GM19240 (cell line): ENCODE measurements at regions not wholly inside any gene's neighbourhood (a gene's known extent, or its start where the extent isn't known, plus 50 kb on each side); places are given as distances from the start of the nearest gene placed in this dataset.

Experiments
- DNase-seq: peaks from one replicate; pipeline ENCODE4 v3.0.0; 2011; ENCODE audit warnings: low spot score; ENCODE audit not compliant: insufficient read length

DNA sequence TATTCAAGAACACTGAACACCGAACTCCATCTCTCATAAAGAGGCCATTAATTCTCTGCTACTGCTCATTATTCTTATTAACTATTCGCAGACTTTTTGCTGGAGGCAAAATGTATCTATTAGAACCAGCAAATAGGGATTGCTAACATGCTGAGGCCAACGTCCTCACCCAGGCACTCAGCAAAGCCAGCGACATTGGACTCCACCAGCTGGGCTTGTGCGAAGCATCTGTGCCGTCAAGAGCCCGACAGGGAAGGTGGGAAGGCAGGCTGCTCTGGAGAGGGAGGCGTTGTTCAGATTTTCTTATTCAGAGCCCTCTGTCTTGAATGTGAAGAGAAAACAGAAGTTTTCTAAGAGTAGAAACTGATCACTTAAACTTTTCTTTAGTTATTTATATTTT lies 615.6 kb upstream of the KIRREL3 start:
- DNase-seq = no peak

DNA sequence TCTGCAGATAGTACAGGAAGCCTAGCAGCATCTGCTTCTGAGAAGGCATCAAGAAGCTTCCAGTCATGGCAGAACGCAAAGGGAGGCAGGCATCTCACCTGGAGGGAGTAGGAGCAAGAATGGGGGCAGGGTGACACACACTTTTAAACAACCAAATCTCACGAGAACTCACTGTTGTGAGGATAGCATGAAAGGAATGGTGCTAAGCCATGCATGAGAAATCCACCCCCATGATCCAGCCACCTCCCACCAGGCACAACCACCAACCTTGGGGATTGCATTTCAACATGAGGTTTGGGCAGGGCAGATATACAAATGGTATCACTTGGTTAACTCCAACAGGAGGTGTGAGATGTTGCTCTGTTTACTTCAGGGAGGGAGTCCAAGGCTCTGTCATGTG lies 612.0 kb upstream of the KIRREL3 start:
- no peak for DNase-seq

DNA sequence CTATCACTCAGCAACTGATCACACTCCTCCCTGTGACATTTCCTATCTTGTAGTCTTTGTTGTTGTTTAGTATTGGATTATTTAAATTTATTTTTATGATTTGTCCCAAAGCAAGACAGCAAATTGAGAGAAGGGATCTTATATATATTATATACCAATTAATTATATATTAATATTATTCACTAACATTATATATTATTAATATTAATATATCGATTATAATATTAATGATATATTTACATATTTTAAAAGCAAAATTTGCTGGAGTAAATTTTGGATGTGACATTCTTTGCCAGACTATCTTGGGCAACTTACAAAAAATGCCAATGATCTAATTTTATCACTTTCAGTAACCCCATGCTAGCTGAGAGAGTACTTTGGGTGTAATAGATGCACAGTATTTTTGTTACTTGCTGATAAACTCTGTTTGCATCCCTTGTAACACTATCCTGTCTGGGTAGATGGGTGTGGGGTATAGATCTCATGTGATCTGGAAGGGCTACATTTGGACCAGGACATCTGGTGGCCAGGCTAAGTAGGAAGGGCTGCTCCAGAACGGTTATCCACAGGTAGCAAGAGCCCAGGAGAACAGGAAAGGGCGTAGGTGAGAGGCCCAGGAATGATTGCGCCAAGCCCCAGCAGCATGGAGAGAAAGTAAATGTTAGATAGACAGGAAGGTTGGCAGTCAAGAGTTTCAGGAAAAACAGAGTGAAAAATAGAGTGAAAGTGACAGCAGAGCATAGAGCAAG lies 608.6 kb upstream of the KIRREL3 start:
- no peak for DNase-seq

DNA sequence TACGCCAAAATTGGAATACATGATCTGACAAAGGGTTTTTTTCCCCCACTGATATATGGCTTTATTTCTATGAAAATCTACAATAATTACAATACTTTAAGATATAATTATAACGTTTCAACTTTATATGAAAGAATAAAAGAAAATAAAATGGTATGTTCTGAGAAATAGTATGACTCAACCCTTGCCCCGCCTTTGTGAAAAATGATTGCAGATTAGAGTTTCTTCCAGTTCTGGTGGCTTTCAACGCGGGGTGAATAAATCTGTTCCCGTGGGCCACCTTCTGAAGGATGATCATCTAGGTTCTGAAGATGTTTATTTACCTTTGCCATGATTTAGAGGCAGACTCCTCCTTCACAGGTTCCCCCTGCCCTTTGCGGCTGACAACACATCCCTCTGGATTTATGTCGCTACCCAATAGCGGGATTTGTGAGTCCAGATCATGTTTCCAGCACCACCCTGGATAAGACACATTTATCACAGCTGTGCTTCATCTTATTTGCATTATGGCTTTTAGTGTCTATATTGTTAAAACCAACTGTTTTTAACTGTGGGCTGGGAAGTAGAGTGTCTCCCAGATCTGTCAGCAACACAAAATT lies 607.0 kb upstream of the KIRREL3 start:
- DNase-seq = no peak

DNA sequence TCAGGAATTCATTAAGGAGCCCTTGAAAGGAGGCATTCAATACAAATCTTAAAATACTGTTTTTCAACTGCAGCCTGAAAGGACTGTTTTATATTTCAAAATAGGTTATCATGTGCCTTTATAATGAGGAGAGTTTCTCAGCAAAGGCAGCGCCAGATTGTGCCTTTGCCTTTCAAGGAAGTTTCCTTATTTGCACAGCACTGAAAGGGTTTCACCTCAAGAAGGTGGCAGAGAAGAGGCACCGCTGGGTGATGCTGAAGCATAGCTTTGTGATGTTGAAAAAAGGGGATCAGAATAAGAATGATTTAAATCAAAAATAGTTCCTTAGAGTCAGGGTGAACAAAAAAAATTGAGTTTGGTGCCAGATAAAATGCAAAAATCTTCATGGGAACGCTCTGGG lies 601.0 kb upstream of the KIRREL3 start:
- DNase-seq = no peak

DNA sequence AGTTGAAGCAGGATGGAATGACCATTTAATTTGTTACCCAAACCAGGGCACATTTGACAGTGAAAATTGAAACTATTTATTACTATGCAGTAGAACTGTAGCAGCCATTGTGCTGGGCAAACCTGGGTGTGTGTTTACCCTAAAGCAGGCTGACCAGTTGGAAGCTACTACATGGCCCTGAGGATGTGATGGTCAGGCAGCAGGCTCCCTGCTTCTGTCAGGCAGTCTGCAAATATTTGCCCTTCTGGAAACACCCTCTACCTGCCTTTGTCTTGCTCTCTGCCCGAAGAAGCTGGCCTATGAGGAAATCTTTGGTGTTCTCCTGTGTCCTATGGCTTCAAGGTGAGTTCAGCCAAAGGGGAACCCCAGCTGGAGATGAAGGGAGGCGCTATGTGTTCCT lies 600.1 kb upstream of the KIRREL3 start:
- DNase-seq = no peak

DNA sequence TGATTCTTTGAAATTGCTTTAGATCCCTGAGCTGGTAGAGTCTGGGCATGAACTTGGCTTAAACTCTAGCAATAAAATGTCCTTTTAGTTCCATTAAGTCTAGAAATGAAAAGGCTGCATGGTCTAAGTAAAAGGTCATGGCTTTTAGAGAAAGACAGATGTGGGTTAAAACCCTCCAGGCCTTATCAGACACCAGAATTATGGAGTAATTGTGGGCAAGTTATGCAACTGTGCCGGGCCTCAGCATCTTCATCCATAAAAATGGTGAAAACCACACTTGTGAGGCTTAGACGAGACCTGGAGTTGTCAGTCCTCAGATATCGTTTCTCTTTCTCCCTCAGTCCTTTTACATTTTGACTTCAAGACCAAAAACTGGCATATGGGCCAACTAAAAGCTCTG lies 597.9 kb upstream of the KIRREL3 start:
- no peak for DNase-seq

DNA sequence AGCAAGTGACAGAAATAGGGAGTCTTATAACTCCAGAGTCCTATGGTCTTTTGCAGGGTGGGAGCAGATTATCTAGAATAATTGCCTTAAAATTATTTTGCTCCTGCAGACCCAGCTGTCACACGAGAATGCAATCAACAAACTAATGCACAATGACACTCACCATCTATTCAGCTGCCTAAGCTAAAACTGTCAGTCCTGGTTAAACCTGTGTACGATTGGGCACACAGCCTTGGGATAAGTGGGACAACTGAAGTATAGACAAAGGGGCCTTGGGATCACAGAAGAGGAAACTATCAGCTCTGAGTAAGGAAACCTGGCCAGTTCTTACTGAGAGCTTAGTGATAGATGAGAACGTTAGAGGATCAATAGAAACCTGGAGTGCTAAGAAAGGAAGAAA lies 595.9 kb upstream of the KIRREL3 start:
- DNase-seq = no peak

DNA sequence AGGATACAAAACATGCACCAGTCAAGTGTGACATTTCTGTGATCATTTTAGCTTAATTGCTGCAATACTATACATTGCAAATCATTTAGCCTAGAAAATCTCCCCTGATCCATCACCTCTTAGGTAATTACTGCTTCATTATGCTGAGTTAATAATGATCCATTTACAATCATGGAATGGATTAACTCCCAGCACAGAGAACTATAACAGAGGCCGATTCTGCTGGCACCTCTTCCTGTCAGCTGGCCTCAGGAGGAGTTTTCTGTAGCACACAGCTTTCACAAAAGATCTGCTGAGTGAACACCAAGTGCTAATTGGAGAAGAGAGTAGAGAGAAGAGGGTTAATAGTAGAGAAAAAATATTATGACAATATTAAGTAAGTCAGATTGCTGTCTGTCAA lies 591.8 kb upstream of the KIRREL3 start:
- no peak for DNase-seq

DNA sequence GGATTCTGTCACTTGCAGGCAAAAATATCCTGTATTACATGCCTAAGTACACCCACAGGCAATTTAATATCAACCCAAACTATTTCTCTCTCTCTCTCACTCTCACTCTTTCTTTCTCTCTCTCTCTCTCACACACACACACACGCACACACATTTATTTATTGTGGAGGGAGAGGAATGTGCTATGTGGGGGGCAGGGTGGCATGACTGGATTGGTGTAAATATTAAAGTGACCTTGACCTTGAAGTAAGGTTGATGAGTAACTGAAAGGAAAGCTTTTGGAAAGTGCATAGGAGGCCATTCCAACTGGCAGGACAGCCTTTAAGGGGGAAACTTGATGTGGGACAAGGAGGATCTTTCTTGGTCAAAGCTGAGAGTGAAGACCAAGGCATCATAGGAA lies 589.7 kb upstream of the KIRREL3 start:
- no peak for DNase-seq

DNA sequence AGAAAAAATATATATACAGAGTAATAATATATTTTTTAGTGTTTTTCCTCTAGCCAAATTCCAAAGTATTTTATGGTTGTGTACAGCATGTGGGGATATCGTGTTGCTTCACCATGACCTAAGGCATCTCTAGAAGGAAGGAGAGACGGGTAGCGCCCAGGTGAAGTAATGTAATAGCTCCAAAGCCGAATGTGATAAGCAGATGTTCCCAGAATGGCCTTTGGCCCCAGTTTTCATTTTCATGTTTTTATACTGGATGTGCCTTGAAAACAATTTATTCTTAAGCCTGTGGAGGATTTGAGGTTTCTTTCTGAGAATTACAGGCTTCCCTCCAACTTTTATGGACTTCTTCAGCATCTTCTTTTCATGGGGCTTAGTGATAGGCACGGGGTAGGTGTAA lies 587.9 kb upstream of the KIRREL3 start:
- DNase-seq = no peak

DNA sequence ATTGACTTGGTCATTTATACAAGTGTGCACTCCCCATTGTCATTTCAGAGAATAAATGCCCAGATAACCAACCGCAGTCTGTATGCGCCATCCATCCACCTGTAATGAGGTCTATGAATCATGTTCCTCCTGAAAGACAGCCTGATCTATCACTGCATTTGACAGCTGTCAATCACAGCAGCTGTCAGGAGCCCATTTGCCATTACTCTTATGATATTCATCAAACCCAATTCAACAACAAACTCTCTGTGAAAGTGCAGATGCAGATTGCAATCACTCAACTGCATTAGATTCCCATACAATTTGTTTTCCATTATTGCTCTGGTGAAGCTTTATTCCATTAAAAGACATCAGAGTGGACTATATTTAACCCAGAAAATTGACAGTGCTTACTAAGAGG lies 586.9 kb upstream of the KIRREL3 start:
- DNase-seq = no peak

DNA sequence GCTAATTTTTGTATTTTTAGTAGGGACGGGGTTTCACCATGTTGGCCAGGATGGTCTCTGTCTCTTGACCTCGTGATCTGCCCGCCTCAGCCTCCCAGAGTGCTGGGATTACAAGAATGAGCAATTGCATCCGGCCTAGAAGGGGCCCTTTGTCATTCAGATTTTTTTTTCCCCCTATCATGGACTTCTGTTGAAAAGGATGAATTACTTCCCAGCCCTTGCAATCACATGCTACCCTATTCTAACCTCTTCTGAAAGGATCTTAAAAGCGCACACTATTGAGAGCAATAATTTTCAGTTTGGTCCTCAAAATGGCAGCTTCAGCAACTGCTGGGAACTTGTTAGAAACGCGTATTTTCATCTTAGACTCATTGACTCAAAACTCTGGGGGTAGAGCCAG lies 575.6 kb upstream of the KIRREL3 start:
- DNase-seq = no peak

DNA sequence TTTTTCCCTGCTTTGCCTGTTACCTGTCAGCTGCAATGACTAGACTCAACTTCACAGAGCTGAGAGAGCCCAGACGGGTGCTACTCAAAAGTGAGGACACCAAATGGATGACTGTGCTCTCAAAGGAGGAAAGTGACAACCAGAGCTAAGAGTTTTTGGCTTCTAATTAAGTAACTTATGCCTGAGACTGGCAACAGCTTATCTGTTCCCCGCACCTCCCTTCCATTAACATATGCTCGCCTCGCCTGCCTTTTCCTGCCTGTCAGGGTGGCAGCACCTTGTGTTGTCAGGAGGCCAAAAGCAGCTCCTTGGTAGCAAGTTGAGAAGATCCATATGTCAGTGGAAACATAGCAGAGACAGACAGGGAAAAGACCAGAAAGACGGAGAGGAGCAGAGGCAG lies 573.9 kb upstream of the KIRREL3 start:
- no peak for DNase-seq

DNA sequence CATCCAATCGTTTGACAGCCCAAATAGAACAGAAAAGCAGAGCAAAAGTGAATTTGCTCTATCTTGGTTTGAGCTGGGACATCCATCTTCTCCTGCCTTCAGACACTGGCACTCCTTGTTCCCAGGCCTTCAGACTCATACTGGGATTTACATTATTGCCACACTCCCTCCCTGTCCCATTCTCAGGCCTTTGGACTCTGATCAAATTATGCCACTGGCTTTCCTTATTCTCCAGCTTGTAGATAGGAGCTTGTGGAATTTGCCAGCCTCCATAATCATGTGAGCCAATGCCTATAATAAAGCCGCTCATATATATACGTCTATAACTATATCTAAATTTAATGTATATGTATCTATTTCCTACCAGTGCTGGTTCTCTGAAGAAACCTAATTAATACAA lies 568.3 kb upstream of the KIRREL3 start:
- DNase-seq = no peak

DNA sequence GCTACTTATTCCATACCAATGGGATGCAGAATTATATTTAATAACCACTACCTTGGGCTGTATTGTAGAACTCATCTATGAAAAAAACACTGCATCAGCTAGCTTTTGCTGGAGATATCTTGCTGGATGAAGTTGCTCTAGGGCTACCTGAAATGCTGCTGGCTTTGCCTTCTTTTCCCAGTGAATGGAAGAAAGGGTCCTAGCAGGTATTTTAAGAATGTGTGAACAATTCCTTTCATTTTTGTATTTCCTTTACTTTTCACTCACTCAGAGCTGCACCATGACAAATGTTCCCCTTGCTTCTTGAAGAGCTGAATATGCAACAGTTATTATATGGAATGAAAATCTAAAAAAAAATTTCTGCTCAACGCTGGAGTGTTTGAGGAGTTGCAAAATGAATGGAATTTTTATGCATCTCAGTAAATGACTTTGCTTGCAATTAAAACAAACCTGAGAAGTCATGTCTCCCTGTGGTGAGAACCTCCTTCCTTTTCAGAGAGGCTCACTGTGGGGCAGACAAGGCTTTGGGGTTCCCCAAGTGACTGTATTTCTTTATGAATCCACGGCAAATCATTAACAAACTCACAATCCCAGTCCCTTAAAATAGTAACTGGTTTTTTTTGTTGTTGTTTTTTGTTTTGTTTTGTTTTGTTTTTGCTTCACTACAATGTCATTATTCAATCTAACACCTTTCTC lies 566.8 kb upstream of the KIRREL3 start:
- no peak for DNase-seq

DNA sequence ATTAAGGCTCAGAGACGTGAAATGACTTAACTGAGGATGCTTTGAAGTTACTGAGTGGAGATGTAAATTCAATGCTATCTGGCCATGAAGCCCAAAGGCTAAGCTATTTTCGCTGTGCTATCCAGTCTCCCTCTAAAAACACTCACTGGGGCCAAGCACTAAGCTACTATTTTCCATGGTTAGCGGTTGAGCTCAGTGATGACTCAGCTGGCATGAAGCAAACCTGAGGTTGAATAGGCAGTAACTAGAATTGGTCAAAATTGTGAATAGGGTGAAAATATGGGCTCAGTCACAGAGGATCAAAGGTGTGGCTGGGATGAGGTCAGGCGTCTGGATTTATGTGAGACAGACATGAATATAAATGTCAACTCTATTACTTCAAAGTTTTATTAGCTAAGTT lies 564.2 kb upstream of the KIRREL3 start:
- DNase-seq = no peak

DNA sequence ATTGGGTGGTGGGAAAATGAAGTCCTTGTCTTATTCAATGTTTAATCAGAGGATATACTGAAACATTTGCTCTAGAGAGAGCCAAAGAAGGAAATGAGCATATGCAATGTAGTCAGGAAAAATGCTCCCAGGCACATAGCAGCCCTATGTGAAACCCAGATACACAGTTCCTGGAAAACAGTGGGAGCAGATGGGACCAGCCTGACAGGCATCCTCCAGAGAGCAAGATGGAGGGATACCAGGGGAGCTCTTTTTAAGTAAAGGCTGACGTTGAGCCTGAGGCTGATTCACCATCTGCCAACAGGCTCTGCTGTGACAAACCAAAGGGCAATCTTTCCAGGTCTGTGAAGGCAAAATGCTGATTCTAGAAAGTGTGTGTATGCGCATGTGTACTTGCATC lies 559.4 kb upstream of the KIRREL3 start:
- DNase-seq = no peak

DNA sequence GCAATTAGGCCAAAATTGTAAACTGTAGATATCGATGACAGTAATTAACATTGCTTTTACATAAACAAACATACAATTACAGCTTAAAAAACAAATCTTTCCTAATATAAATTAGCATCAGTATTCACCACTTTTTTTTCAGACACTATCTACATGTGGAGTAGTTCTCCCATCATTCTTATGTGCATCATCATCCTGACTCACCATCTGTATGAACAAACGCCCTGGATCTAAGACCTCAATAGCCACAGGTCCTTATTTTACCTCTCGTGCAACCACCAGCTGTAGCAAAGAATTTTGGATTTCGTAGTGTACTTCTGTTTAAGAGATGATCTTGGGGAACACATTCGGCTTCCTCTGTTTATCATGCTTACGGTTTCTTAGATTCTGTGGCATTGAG lies 551.9 kb upstream of the KIRREL3 start:
- no peak for DNase-seq

DNA sequence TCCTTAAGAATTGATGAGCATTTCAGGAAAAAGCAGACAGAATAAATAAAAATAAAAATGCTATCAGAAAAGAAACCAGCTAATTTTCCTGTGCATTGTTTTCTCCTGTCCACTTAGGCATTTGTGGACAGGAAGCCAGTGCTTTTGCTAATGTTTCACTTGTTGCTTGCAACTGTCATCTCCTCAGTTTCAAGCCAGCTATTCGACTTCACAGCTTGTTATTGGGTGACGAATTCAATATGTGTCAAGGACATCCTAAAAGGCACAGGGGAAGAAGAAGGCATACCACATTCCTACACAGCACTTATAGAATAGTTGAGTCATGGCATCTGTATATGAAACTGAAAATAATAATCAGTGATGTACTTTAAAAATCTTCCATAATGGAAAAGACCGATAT lies 530.6 kb upstream of the KIRREL3 start:
- no peak for DNase-seq

DNA sequence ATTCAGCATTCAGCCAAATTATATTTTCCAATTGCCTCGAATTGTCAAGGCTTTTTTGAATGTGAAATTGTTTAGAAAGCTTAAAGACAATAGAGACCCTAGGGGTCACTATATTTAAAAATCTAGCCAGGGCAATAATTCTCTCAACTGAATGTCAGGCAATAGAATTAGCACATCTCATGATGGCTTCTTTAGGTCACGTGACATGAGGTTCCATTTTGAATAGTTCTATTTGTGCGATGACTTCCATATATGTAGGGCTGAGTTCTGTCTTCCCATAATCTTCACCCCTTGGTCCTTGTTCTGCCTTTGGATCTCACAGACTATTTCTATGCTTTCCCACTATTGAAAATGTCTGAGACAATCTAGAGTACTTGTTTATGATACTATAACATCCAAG lies 527.7 kb upstream of the KIRREL3 start:
- DNase-seq = no peak

DNA sequence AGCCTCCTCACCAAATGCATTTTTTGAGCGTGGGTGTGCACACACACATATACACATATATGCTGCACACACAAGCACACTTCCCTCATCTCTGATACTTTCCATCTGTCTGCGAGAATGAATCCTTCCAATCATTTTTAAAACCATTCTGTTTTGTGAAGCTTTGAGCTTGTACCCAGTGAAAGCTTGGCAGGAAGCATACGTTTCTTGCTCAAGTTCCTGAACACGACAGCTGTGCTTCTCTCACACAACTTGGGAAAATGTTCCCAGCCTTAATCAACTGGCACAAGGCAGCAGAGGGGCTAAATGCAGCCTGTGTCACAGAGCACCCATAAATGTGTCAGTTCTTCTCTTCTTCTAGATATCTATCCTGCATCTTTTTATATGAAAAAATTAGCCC lies 524.0 kb upstream of the KIRREL3 start:
- DNase-seq = no peak

DNA sequence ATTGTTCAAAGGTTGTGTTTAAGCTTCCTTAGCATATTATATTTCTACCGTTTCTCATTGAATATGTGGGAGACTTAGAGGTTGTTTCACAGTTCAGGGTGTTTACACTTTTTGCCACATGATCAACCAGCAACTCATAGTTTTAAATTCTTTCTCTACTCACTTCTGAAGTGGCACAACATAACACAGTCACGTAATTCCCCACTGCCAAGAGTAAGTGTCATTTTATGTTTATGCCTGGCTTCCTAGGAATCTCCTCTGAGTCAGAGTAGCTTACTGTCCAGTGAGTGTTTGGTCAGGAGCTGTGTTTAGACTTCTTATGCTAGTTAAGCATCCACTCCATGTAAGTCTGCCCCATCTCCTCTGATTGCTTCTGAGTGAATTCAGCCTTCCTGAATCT lies 520.8 kb upstream of the KIRREL3 start:
- DNase-seq = no peak
